ENCODE measurements at regions not wholly inside any gene's neighbourhood (a gene's known extent, or its start where the extent isn't known, plus 50 kb on each side); places are given as distances from the start of the nearest gene placed in this dataset.

DNA sequence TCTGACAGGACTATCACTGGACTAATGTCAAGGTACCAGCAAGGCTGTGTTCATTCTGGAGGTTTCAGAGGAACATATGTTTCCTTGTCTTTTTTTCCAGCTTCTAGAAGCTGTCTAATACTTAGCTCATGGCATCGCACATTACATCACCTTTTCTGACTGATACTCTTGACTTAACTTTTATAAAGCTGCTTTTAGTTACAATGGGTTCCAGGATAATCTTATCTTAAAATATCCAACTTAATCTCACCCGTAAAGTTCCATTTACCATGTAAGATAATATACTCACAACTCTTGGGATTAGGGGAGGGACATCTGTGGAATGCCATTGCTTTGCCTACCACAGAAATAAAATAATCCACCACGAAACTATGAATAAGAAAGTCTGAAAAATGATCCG, 394.2 kb downstream of the CDH19 start (continued):
- TF ChIP-seq EGR1 (IDR thresholded peaks at IDR 0.05; ENCODE audit: borderline replicate concordance, low read depth, low read length) (no peak), EZH2 (IDR thresholded peaks at IDR 0.05; ENCODE audit: low read depth, low read length, severe bottlenecking) (no peak)
